Fibroblast of mammary gland (primary cell): ENCODE measurements at regions not wholly inside any gene's neighbourhood (a gene's known extent, or its start where the extent isn't known, plus 50 kb on each side); places are given as distances from the start of the nearest gene placed in this dataset.

Experiments used
- DNase-seq: peaks from one replicate; pipeline ENCODE4 v3.0.0-alpha.2; 2010; ENCODE audit warnings: low read depth
- H3K4me3 ChIP-seq: 2 replicates; pipeline ENCODE4 v1.5.1; 2011; ENCODE audit warnings: low read depth, mild to moderate bottlenecking, low read length, moderate library complexity; ENCODE audit not compliant: control insufficient read depth
- TF ChIP-seq, protein P1 (sequence below): conservative IDR thresholded peaks from 2 replicates; pipeline ENCODE4 v1.5.1; 2011; ENCODE audit warnings: low read depth, low read length, inconsistent platforms; ENCODE audit not compliant: control insufficient read depth, insufficient read depth

DNA sequence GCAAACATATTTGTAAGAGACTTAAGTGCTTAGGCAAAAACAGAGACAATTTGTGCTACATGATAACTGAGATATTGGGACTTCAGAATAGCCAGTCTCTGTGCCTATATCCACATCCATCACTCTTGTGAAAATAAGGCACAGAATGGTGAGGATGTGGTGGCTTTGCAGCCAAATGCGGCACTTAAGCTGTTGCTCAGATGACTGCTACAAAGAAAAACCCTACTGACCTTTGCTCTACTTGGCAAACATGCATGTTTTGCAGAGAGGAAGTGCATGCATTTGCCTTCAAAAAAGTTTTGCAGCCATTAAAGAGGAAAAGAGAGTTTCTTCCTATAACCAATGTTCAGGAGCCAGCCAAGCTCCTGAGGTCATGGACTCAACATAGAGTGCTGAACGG, 675.0 kb upstream of the KIRREL3 start:
- no peak overlapping the region for H3K4me3 ChIP-seq
- no peak for DNase-seq
- TF ChIP-seq, protein P1, sequence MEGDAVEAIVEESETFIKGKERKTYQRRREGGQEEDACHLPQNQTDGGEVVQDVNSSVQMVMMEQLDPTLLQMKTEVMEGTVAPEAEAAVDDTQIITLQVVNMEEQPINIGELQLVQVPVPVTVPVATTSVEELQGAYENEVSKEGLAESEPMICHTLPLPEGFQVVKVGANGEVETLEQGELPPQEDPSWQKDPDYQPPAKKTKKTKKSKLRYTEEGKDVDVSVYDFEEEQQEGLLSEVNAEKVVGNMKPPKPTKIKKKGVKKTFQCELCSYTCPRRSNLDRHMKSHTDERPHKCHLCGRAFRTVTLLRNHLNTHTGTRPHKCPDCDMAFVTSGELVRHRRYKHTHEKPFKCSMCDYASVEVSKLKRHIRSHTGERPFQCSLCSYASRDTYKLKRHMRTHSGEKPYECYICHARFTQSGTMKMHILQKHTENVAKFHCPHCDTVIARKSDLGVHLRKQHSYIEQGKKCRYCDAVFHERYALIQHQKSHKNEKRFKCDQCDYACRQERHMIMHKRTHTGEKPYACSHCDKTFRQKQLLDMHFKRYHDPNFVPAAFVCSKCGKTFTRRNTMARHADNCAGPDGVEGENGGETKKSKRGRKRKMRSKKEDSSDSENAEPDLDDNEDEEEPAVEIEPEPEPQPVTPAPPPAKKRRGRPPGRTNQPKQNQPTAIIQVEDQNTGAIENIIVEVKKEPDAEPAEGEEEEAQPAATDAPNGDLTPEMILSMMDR, result no peak

DNA sequence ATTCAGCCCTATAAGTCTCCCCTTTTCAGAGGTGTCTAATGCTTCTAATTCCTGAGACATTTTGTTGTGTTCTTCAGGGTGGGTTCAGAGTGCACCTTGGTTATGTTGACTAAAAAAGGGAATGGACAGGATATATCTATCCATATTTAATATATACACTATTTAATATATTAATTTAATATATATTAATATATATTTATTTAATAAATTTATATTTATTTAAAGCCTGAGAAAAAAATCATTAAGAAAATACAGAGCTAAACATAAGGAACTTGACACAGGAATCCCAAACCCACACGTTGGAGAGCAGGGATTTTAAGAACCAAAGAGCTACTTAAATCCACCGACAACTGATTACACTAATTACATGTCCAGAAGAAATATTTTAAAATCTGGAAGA, 674.2 kb upstream of the KIRREL3 start:
- TF ChIP-seq, protein P1, result no peak
- no peak for DNase-seq

DNA sequence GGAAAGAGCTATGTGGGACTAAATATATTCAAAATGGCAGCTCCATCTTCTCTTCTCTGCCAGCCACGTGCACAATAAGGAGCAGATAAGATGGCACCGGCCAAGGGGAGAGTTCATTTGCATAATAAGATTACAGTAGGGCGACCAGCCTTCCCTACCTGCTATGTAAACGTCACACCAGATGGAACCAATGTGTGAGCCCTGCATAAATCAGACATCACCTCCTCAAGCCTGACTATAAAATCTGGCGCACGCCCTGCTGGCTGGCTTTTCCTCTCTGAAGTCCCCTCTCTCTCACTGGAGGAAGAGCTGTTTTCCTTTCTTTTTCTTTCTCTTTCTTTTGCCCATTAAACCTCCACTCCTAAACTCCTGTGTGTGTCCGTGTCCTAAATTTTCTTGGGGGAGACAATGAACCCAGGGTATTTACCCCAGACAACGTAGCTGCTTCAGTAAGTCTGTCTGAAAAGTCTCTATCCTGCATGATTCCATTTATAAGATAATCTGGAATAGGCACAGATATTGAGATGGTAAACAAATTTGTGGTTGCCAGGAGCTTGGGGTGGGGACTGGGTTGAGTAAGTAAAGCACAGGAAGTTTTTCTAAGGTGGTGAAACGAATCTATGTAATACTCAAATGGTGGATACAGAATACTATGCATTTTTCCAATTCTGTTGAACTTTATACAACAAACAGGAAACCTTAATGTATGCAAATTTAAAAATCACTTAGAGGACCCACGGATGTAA, 670.0 kb upstream of the KIRREL3 start:
- DNase-seq, result no peak
- TF ChIP-seq, protein P1, result no peak
- H3K4me3 ChIP-seq, result no peak overlapping the region

More for the DNA sequence above, 674.2 kb upstream of the KIRREL3 start:
- no peak overlapping the region for H3K4me3 ChIP-seq

DNA sequence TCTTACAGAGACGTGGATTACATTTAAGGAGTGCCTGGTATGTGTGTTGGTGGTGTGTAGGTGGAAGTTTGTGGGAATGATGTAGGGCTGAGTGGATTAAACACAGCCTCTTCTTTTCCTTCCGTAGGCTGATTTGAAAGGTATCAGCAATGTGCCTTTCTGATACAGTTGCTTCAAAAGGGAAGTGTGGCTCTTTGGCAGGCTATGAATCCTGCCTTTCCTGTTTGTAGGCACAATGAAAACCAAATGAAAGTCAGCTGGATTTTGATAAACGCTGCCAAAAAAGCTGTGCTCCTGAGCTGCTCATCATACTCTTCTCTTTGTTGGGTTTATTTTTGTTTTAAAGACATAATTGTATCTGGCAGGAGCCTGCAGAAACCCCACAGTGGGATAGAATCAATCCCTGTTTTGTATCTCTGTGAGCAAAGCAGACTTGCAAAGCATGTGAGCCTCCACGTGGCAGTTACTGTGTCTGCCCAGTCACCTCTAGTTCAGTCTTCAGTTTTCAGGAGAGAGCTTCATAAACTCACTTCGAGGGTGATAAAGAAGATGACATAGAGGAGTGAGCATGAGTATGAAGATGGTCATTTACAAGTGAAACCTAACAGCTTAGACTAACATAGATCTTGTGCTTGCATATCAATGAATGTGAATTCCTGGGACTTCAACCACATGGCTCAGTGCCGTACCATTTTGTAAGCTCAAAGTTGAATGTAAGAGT, 655.7 kb upstream of the KIRREL3 start:
- no peak for DNase-seq
- no peak overlapping the region for H3K4me3 ChIP-seq
- TF ChIP-seq, protein P1, result no peak

DNA sequence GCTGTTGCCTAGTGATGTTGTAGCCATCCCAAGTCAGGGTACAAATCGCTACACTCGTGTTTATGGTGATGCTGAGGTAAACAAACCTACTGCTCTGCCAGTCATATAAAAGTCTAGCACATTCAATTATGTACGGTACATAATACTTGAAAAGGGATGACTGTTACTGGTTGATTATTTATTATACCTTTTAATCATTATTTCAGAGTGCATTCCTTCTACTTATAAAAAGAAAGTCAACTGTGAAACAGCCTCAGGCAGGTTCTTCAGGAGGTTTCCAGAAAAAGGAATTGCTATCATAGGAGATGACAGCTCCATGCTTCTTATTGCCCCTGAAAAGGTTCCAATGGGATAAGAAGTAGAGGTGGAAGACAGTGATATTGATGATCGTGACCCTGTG, 652.5 kb upstream of the KIRREL3 start:
- H3K4me3 ChIP-seq, result no peak overlapping the region
- TF ChIP-seq, protein P1, result no peak
- DNase-seq, result no peak

DNA sequence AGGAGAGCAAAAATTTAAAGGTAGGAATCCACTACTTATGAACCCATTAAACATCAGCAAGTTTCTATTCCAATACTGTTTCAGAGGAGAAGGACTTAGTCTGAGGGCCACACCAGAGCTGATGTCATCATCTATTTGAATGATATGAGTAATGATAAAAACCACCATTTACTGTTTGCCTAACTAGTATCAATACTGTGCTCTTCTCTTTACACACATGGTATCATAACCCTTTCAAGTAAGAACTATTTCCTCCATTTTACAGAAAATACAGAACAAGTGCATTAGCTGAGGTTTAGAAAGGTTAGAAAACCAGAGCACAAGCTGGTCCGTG, 651.3 kb upstream of the KIRREL3 start:
- no peak overlapping the region for H3K4me3 ChIP-seq
- TF ChIP-seq, protein P1, result no peak

More for the DNA sequence above, 651.3 kb upstream of the KIRREL3 start:
- no peak for DNase-seq
